Hepatic stellate cell (primary cell): ENCODE measurements at regions not wholly inside any gene's neighbourhood (a gene's known extent, or its start where the extent isn't known, plus 50 kb on each side); places are given as distances from the start of the nearest gene placed in this dataset.
"Not testable (repeated sequence)": the region's sequence is repeated elsewhere in the genome, so short reads cannot be mapped to it uniquely, and the experiment has no call there.

ENCODE experiments used
- DNase-seq: peaks from one replicate; pipeline ENCODE4 v3.0.0; 2011; ENCODE audit warnings: low spot score

GRCh38 chr5:5883146-5883545, 460.7 kb downstream of the ICE1 start:
- no peak for DNase-seq

- DNase-seq = no peak
Observed at GRCh38 chr5:5882706-5883105, 460.2 kb downstream of the ICE1 start.

GRCh38 chr5:5881294-5881693, 458.8 kb downstream of the ICE1 start:
- DNase-seq = no peak

GRCh38 chr5:5880077-5880763, 457.7 kb downstream of the ICE1 start:
- no peak for DNase-seq

- no peak for DNase-seq
Observed at GRCh38 chr5:5857396-5857795, 434.9 kb downstream of the ICE1 start.

GRCh38 chr5:5854087-5854486, 431.6 kb downstream of the ICE1 start:
- DNase-seq = no peak

- DNase-seq = no peak
Observed at GRCh38 chr5:5838493-5838892, 416.0 kb downstream of the ICE1 start.

- DNase-seq = not testable (repeated sequence)
Observed at GRCh38 chr5:5831622-5832021, 409.1 kb downstream of the ICE1 start.

GRCh38 chr5:5828619-5829018, 406.1 kb downstream of the ICE1 start:
- DNase-seq = no peak

GRCh38 chr5:5826911-5827310, 404.4 kb downstream of the ICE1 start:
- DNase-seq = no peak

- DNase-seq = no peak
Observed at GRCh38 chr5:5822729-5823257, 400.3 kb downstream of the ICE1 start.

- DNase-seq = no peak
Observed at GRCh38 chr5:5816960-5817359, 394.5 kb downstream of the ICE1 start.

- no peak for DNase-seq
Observed at GRCh38 chr5:5813441-5813840, 391.0 kb downstream of the ICE1 start.

GRCh38 chr5:5810461-5810860, 388.0 kb downstream of the ICE1 start:
- no peak for DNase-seq

GRCh38 chr5:5805916-5806315, 383.4 kb downstream of the ICE1 start:
- DNase-seq = no peak

GRCh38 chr5:5804478-5805233, 382.2 kb downstream of the ICE1 start:
- DNase-seq = no peak

GRCh38 chr5:5800801-5801761, 378.6 kb downstream of the ICE1 start:
- DNase-seq = no peak

GRCh38 chr5:5799826-5800225, 377.3 kb downstream of the ICE1 start:
- no peak for DNase-seq

GRCh38 chr5:5799229-5799628, 376.8 kb downstream of the ICE1 start:
- no peak for DNase-seq

- no peak for DNase-seq
Observed at GRCh38 chr5:5798462-5798861, 376.0 kb downstream of the ICE1 start.

GRCh38 chr5:5798041-5798440, 375.6 kb downstream of the ICE1 start:
- DNase-seq = no peak

- no peak for DNase-seq
Observed at GRCh38 chr5:5795074-5795771, 372.7 kb downstream of the ICE1 start.
